Endothelial cell of umbilical vein (primary cell): ENCODE measurements at regions not wholly inside any gene's neighbourhood (a gene's known extent, or its start where the extent isn't known, plus 50 kb on each side); places are given as distances from the start of the nearest gene placed in this dataset.
A peak's percentile ranks its signal among the peaks of the same experiment; 100 is the strongest.

Experiments
- BruUV-seq: library from RNA; stranded (reverse); fragments of 400-500 nt; replicated peaks from 2 replicates; lab custom pipeline; 2021; lab: Mats Ljungman, UMichigan
- CTCF ChIA-PET: fragments of 300-600, 350-600 bp; sonication (Branson Sonifier 250); formaldehyde crosslinking; loops from one replicate; lab custom pipeline; 2021; ENCODE audit warnings: antibody characterized with exemption, inconsistent platforms; lab: Charles Lee
- POLR2A ChIA-PET: fragments of 300-600, 350-600 bp; sonication (Branson Sonifier 250); formaldehyde crosslinking; loops from one replicate; lab custom pipeline; 2021; ENCODE audit warnings: antibody characterized with exemption, inconsistent platforms; lab: Charles Lee
- DNase-seq: peaks from one replicate; pipeline ENCODE4 v3.0.0-alpha.2; 2011; ENCODE audit warnings: low read depth, low spot score
- FAIRE-seq: peaks from 2 replicates; lab custom pipeline; 2011; peaks lifted over from hg19 to GRCh38; lab: Jason Lieb, UNC
- H2AFZ ChIP-seq: 2 replicates; pipeline ENCODE4 v1.6.0; 2012; ENCODE audit warnings: low read depth, low read length, control low read depth, inconsistent platforms
- H3K27ac ChIP-seq: 2 replicates; pipeline ENCODE4 v1.5.1; 2011; ENCODE audit warnings: low read depth, mild to moderate bottlenecking, control low read depth, low read length, moderate library complexity; ENCODE audit not compliant: insufficient read depth
- H3K27me3 ChIP-seq, 2 experiments: 2 replicates each; pipeline versions ENCODE4 v1.6.0 to v1.6.1; 2011; ENCODE audit warnings: low read length in 2 of 2, mixed read lengths in 1 of 2; ENCODE audit not compliant: control insufficient read depth in 2 of 2, insufficient read depth in 2 of 2
- H3K36me3 ChIP-seq, 2 experiments: 2 replicates in 1 of 2; 3 replicates in 1 of 2; pipeline ENCODE4 v1.5.1; 2011; ENCODE audit warnings: low read length in 2 of 2, mild to moderate bottlenecking in 1 of 2, moderate library complexity in 1 of 2; ENCODE audit not compliant: control insufficient read depth in 2 of 2, insufficient read depth in 2 of 2; ENCODE audit errors: extremely low read depth in 1 of 2
- H3K4me1 ChIP-seq: 3 replicates; pipeline ENCODE4 v1.5.1; 2011; ENCODE audit warnings: mild to moderate bottlenecking, low read length; ENCODE audit not compliant: control insufficient read depth, insufficient read depth; ENCODE audit errors: extremely low read depth
- H3K4me2 ChIP-seq: 2 replicates; pipeline ENCODE4 v1.6.1; 2011; ENCODE audit warnings: low read length, control low read depth, mixed read lengths; ENCODE audit not compliant: insufficient read depth
- H3K4me3 ChIP-seq, 3 experiments: fragments of 200-600 bp in 1 of 3; sonication (generic), shearing (Covaris generic) in 1 of 3; replicated peaks in 1 of 3; 2 replicates each; pipeline ENCODE4 v1.5.1; 2011 to 2016; ENCODE audit warnings: control low read depth in 3 of 3, low read length in 3 of 3, mild to moderate bottlenecking in 2 of 3, inconsistent platforms in 1 of 3, low read depth in 1 of 3, moderate library complexity in 1 of 3; ENCODE audit not compliant: insufficient read depth in 1 of 3
- H3K79me2 ChIP-seq: 2 replicates; pipeline ENCODE4 v1.6.0; 2012; ENCODE audit warnings: low read length, inconsistent platforms; ENCODE audit not compliant: control insufficient read depth, insufficient read depth
- H3K9ac ChIP-seq: replicated peaks from 2 replicates; pipeline ENCODE3; 2011; ENCODE audit warnings: low read length, control low read depth; ENCODE audit not compliant: insufficient read depth; ENCODE audit errors: extremely low read depth
- H3K9me1 ChIP-seq: replicated peaks from 3 replicates; pipeline ENCODE4 v1.6.0; 2011; ENCODE audit warnings: mild to moderate bottlenecking, low read length; ENCODE audit not compliant: control insufficient read depth, insufficient read depth; ENCODE audit errors: extremely low read depth
- H3K9me3 ChIP-seq: replicated peaks from 2 replicates; pipeline ENCODE4 v1.5.1; 2012; ENCODE audit warnings: low read length, inconsistent platforms; ENCODE audit not compliant: control insufficient read depth, insufficient read depth
- H4K20me1 ChIP-seq: replicated peaks from 2 replicates; pipeline ENCODE3; 2011; ENCODE audit warnings: mild to moderate bottlenecking, low read length; ENCODE audit not compliant: control insufficient read depth, insufficient read depth; ENCODE audit errors: extremely low read depth
- FOS ChIP-seq: IDR thresholded peaks from 2 replicates; pipeline ENCODE4 v1.6.1; 2011; ENCODE audit warnings: mild to moderate bottlenecking, low read length, moderate library complexity, borderline replicate concordance; ENCODE audit not compliant: insufficient read depth
- GATA2 ChIP-seq: IDR thresholded peaks from 2 replicates; pipeline ENCODE4 v1.7.0; 2011; ENCODE audit warnings: low read depth, mild to moderate bottlenecking, moderate library complexity, mixed read lengths, low read length; ENCODE audit not compliant: insufficient read length, insufficient read depth
- JUN ChIP-seq: IDR thresholded peaks from 2 replicates; pipeline ENCODE4 v1.6.1; 2011; ENCODE audit warnings: borderline replicate concordance, low read depth; ENCODE audit not compliant: insufficient read length, insufficient read depth
- POLR2AphosphoS5 ChIP-seq: IDR thresholded peaks from 2 replicates; pipeline ENCODE4 v1.6.1; 2012; ENCODE audit warnings: low read depth, mild to moderate bottlenecking, control low read depth, low read length, moderate library complexity; ENCODE audit not compliant: insufficient read depth
- dilution Hi-C: fragments of 300-500 bp; cut with MboI; formaldehyde crosslinking; loops from one replicate; pipeline ENCODE4 v1.15.0; 2019; ENCODE audit warnings: low sequenced_read_pairs; ENCODE audit not compliant: extremely low pct_ligation_motif_present
- intact Hi-C: fragments of 100-400 bp; cut with micrococcal nuclease; formaldehyde crosslinking; loops from one replicate; pipeline ENCODE4 v1.10.0; 2022
- TF ChIP-seq, protein P1 (sequence below): IDR thresholded peaks from 2 replicates; pipeline ENCODE4 v1.6.1; 2011; ENCODE audit not compliant: insufficient read depth, insufficient read length

DNA sequence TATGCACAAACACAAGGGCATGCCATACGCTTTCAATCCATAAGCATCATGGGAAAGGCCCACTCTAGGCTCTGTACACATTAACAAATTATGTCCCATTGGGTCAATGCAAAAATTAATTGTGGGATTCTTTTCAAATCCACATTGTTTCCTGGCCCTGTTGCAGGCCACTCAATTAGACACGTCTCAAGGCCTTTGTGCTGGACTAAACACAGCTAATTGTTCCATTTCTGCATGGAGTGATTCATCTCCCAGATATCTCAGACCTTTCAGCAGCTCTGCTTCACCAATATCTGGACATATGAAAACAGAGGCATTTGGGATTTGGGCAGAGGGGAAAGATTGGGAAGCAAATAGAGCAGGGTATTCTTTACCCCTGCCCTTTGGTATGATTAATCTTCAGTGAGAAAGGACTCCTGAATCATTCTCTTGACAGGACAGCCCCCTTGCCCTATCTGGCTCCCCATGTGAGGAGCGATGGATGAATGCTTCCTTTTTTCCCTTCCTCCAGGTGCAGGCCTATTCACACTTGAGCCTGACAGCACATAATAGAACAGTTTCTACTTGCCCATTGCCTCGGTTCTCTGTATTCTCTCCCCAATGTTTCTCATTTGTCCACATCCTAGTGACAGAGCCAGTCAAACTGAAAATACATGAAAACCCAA, 547.6 kb downstream of the HAO1 start:
- no TSS peak for BruUV-seq
- intact Hi-C loops = loop anchor here (10.0 kb wide), 1 partner anchor 878 kb away; no protein-coding TSS in a partner anchor

GRCh38 chr20:7399114-7399513, 541.1 kb downstream of the HAO1 start:
- BruUV-seq = TSS peak; percentile 37
- Histone ChIP-seq H3K27me3 (peaks cover 0 to 2% of the 10 kb centered on the region in 2 experiments), H2AFZ (no peak overlapping the region), H3K79me2 (no peaks in the 10 kb centered on the region), H3K4me2 (peak overlapping the region; percentile 61), H3K36me3 (no peaks in the 10 kb centered on the region), H4K20me1 (no peaks in the 10 kb centered on the region), H3K4me1 (peaks cover 15% of the 10 kb centered on the region), H3K9ac (peak overlapping the region; percentile 38), H3K9me1 (no peaks in the 10 kb centered on the region), H3K9me3 (no peaks in the 10 kb centered on the region), H3K4me3 (no peak overlapping the region), H3K27ac (peak overlapping the region; percentile 59)
- FAIRE-seq (peak; percentile 42), DNase-seq (peak; percentile 83)
- dilution Hi-C loops (no loop called here), intact Hi-C loops (loop anchor here (1.0 to 10.0 kb wide), 6 partner anchors 99 to 884 kb away; no protein-coding TSS in a partner anchor)
- CTCF ChIA-PET = interaction anchor here (1.0 to 1.6 kb wide), 8 partner anchors 12 to 529 kb away, joined by 3 to 5 read pairs (median 3); no protein-coding TSS in a partner anchor
- TF ChIP-seq, protein P1, sequence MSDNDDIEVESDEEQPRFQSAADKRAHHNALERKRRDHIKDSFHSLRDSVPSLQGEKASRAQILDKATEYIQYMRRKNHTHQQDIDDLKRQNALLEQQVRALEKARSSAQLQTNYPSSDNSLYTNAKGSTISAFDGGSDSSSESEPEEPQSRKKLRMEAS = no peak
- TF ChIP-seq FOS (peak; percentile 35), JUN (peak; percentile 74), POLR2AphosphoS5 (peak; percentile 32), GATA2 (peak; percentile 93)
- POLR2A ChIA-PET = interaction anchor here (0.6 kb wide), 1 partner anchor 263 kb away, joined by 3 read pairs; no protein-coding TSS in a partner anchor

More for the DNA sequence above, 547.6 kb downstream of the HAO1 start:
- ChIA-PET CTCF (interaction anchor here (0.9 to 3.6 kb wide), 3 partner anchors 15 to 1330 kb away, joined by 3 to 10 read pairs (median 5); no protein-coding TSS in a partner anchor), POLR2A (no interaction called here)
- dilution Hi-C loops = no loop called here
- TF ChIP-seq JUN = peak; percentile 27
- no peak for TF ChIP-seq GATA2
- peak; percentile 41 for TF ChIP-seq FOS
- peaks cover 4% of the 10 kb centered on the region for H3K4me1 ChIP-seq
- H3K9me3 ChIP-seq = no peaks in the 10 kb centered on the region
- H2AFZ ChIP-seq = no peak overlapping the region
- no peaks in the 10 kb centered on the region for H3K36me3 ChIP-seq
- no peak overlapping the region for H3K9ac ChIP-seq
- no peaks in the 10 kb centered on the region for H3K27me3 ChIP-seq
- no peak overlapping the region for H3K4me3 ChIP-seq
- FAIRE-seq = peak; percentile 53
- no peaks in the 10 kb centered on the region for H4K20me1 ChIP-seq
- peak; percentile 56 for DNase-seq
- no peak overlapping the region for H3K27ac ChIP-seq
- no peaks in the 10 kb centered on the region for H3K9me1 ChIP-seq
- no peaks in the 10 kb centered on the region for H3K79me2 ChIP-seq
- H3K4me2 ChIP-seq = no peak overlapping the region
